Sigmoid colon (tissue), 6 donors: ENCODE measurements at regions not wholly inside any gene's neighbourhood (a gene's known extent, or its start where the extent isn't known, plus 50 kb on each side); places are given as distances from the start of the nearest gene placed in this dataset.

Experiments
- DNase-seq: peaks from one replicate; pipeline ENCODE4 v3.0.0-alpha.2; 2019
- H3K27ac ChIP-seq, 4 donors: fragments of 200-600 bp; sonication (generic); one replicate each; pipeline ENCODE4 v1.5.1; 2016 to 2019; ENCODE audit warnings: mild to moderate bottlenecking in 1 of 4
- H3K27me3 ChIP-seq, 3 donors: fragments of 200-600 bp; sonication (generic); one replicate each; pipeline ENCODE4 v1.5.1; 2019; ENCODE audit warnings: mild to moderate bottlenecking in 1 of 3
- H3K36me3 ChIP-seq, 4 donors: fragments of 200-600 bp; sonication (generic); one replicate each; pipeline ENCODE4 v1.5.1; 2016 to 2019
- H3K4me1 ChIP-seq, 4 donors: fragments of 200-600 bp; sonication (generic); one replicate each; pipeline ENCODE4 v1.5.1; 2017 to 2019
- H3K4me3 ChIP-seq, 4 donors: fragments of 200-600 bp; sonication (generic); one replicate each; pipeline ENCODE4 v1.5.1; 2017 to 2019; ENCODE audit warnings: mild to moderate bottlenecking in 2 of 4, moderate library complexity in 1 of 4
- H3K9me3 ChIP-seq, 4 donors: fragments of 200-600 bp in 3 of 4; sonication (generic) in 3 of 4; one replicate each; pipeline versions ENCODE4 v1.5.1 to v1.6.1; 2013 to 2019
- CTCF ChIP-seq, 4 experiments: fragments of 450-650 bp in 3 of 4; fragments of 200-600 bp in 1 of 4; IDR thresholded peaks; one replicate each; pipeline ENCODE4 v1.5.1; 2016 to 2019; ENCODE audit warnings: antibody characterized with exemption in 4 of 4, mild to moderate bottlenecking in 3 of 4, moderate library complexity in 2 of 4
- EP300 ChIP-seq, 4 donors: sonication (generic); formaldehyde crosslinking; IDR thresholded peaks; one replicate each; pipeline ENCODE4 v1.6.1; 2017; ENCODE audit warnings: antibody characterized with exemption in 4 of 4
- POLR2A ChIP-seq, 2 donors: fragments of 450-650 bp; IDR thresholded peaks; one replicate each; pipeline ENCODE4 v1.6.1; 2016; ENCODE audit warnings: antibody characterized with exemption in 2 of 2, mild to moderate bottlenecking in 2 of 2, moderate library complexity in 2 of 2
- POLR2AphosphoS5 ChIP-seq, 4 donors: sonication (generic); formaldehyde crosslinking; IDR thresholded peaks; one replicate each; pipeline ENCODE4 v1.6.1; 2017; ENCODE audit warnings: antibody characterized with exemption in 4 of 4
- WGBS, 2 donors: extraction: QIAGEN DNeasy Blood & Tissue Kit; methylation state at CpG; one replicate each; pipeline ENCODE4 v1.1.7; 2013; 5-methylcytosine and 5-hydroxymethylcytosine counted together
- intact Hi-C: fragments of 100-400 bp; cut with DNase I; formaldehyde crosslinking; loops from one replicate; pipeline ENCODE4 v1.15.1; 2023
- donor health status: healthy with polysubstance abuse.
- donor health status: healthy.

GRCh38 chr6:139534472-139535115 lies 160.1 kb upstream of the CITED2 start:
- 4 to 17% methylated on average over 5 of the region's 5 CpGs for WGBS, 2 donors
- TF ChIP-seq EP300 (IDR thresholded peaks at IDR 0.05) (no peak), POLR2AphosphoS5 (IDR thresholded peaks at IDR 0.05) (no peak), CTCF (IDR thresholded peaks at IDR 0.05) (no peak), POLR2A (IDR thresholded peaks at IDR 0.05) (no peak)
- intact Hi-C loops = loop anchor here (5.0 kb wide), 1 partner anchor 157 kb away; no protein-coding TSS in a partner anchor

GRCh38 chr6:139533573-139534471 lies 159.4 kb upstream of the CITED2 start:
- 10 to 38% methylated on average over 11 of the region's 11 CpGs for WGBS, 2 donors
- H3K4me1 ChIP-seq = peaks cover 0 to 38% (median 30%) of the 10 kb centered on the region in 4 donors
- DNase-seq = no peak
- H3K27ac ChIP-seq = peak overlapping the region; percentile 40 to 68 (median 52)
- no peaks in the 10 kb centered on the region for H3K36me3 ChIP-seq
- TF ChIP-seq POLR2A (IDR thresholded peaks at IDR 0.05) = peak in 1 of 2 donors; percentile 15
- no peak for TF ChIP-seq EP300 (IDR thresholded peaks at IDR 0.05)
- TF ChIP-seq POLR2AphosphoS5 (IDR thresholded peaks at IDR 0.05) = peak in 3 of 4 donors; percentile 24 to 52 (median 35)
- no peak for TF ChIP-seq CTCF (IDR thresholded peaks at IDR 0.05)
- no peak overlapping the region for H3K4me3 ChIP-seq
- H3K9me3 ChIP-seq = no peaks in the 10 kb centered on the region
- intact Hi-C loops = loop anchor here (5.0 kb wide), 1 partner anchor 157 kb away; no protein-coding TSS in a partner anchor
- H3K27me3 ChIP-seq = no peaks in the 10 kb centered on the region

More at GRCh38 chr6:139534472-139535115, 160.1 kb upstream of the CITED2 start:
- Histone ChIP-seq H3K36me3 (no peaks in the 10 kb centered on the region), H3K9me3 (no peaks in the 10 kb centered on the region), H3K4me1 (peaks cover 0 to 41% (median 31%) of the 10 kb centered on the region in 4 donors), H3K4me3 (no peak overlapping the region), H3K27ac (peak overlapping the region; percentile 40 to 68 (median 52)), H3K27me3 (no peaks in the 10 kb centered on the region)
- DNase-seq = no peak

- intact Hi-C loops = loop anchor here (5.0 kb wide), 1 partner anchor 156 kb away; no protein-coding TSS in a partner anchor
- DNase-seq = no peak
- Histone ChIP-seq H3K4me1 (peaks cover 0 to 38% (median 30%) of the 10 kb centered on the region in 4 donors), H3K36me3 (no peaks in the 10 kb centered on the region), H3K9me3 (no peaks in the 10 kb centered on the region), H3K27ac (peak overlapping the region; percentile 40 to 68 (median 52)), H3K27me3 (no peaks in the 10 kb centered on the region), H3K4me3 (no peak overlapping the region)
- TF ChIP-seq POLR2AphosphoS5 (IDR thresholded peaks at IDR 0.05) (no peak), CTCF (IDR thresholded peaks at IDR 0.05) (no peak), EP300 (IDR thresholded peaks at IDR 0.05) (no peak), POLR2A (IDR thresholded peaks at IDR 0.05) (no peak)
- 79 to 83% methylated on average over 4 of the region's 4 CpGs for WGBS, 2 donors
Observed at GRCh38 chr6:139533171-139533570, 158.7 kb upstream of the CITED2 start.

- Histone ChIP-seq H3K36me3 (no peaks in the 10 kb centered on the region), H3K27ac (no peak overlapping the region), H3K4me1 (peaks cover 0 to 27% (median 19%) of the 10 kb centered on the region in 4 donors), H3K4me3 (no peak overlapping the region), H3K27me3 (no peaks in the 10 kb centered on the region), H3K9me3 (no peaks in the 10 kb centered on the region)
- DNase-seq = no peak
- TF ChIP-seq POLR2AphosphoS5 (IDR thresholded peaks at IDR 0.05) (no peak), POLR2A (IDR thresholded peaks at IDR 0.05) (no peak), EP300 (IDR thresholded peaks at IDR 0.05) (no peak), CTCF (IDR thresholded peaks at IDR 0.05) (no peak)
- 70 to 73% methylated on average over 8 of the region's 8 CpGs for WGBS, 2 donors
- intact Hi-C loops = loop anchor here (5.0 kb wide), 1 partner anchor 154 kb away; no protein-coding TSS in a partner anchor
Observed at GRCh38 chr6:139531148-139532115, 157.0 kb upstream of the CITED2 start.
